HG03060 (cell line): ENCODE measurements at regions not wholly inside any gene's neighbourhood (a gene's known extent, or its start where the extent isn't known, plus 50 kb on each side); places are given as distances from the start of the nearest gene placed in this dataset.
"Not testable (repeated sequence)": the region's sequence is repeated elsewhere in the genome, so short reads cannot be mapped to it uniquely, and the experiment has no call there.

ENCODE experiments used
- ATAC-seq: cut with Tn5 transposase; IDR thresholded peaks from one replicate; pipeline ENCODE4 v1.9.1; 2021; ENCODE audit warnings: low read depth, moderate number of reproducible peaks; ENCODE audit not compliant: unreplicated experiment

DNA sequence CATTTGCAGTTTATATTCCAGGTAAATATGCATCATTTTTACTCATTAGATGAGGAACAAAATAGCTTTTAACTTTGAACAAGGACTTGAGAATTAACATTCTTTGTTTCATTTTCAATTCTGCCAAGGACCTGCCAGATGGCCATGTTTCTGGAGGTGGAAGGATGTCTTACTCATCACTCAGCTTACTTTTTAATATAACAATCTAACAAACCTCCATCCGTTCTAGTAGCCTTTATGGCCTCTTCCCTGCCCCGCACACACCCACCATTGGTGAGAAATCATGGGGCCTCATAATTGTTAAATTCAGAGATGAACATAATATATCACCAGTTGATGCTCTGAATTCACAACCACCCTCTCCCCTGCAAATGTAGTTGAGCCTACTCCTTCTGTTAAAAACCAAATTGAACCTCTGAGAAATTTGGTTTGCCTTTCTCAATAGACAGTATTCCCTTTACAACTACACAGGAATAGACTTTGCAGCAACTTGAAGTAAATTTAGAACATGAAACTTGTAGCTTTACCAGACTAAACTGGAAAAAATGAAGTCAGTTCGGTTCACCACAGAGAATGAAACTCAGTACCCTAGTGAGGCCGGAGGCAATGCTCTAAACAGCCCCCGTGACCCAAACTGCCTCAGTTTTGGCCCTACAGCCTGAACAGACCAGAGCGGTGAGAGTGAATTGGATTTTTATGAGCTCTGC, 50.1 kb upstream of the ACSL4 start:
- peak; percentile 59 for ATAC-seq

DNA sequence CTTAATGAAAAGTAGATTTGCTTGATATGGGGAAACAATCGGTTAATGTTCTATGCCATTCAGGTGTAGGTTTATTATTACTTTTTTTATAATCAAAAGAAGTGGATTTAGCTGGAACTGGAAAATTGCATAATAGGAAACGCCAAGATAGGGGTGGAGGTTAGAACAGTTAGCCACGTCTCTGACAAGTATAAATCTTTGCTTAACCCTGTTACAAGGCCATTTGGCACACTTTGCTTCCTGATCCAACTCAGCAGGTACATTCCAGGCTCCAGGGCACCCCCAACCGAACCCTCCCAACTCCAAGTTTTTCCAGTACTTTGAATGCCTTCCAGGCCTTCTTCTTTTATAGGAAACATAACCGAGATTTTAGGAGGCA, 50.6 kb upstream of the ACSL4 start:
- ATAC-seq: no peak

DNA sequence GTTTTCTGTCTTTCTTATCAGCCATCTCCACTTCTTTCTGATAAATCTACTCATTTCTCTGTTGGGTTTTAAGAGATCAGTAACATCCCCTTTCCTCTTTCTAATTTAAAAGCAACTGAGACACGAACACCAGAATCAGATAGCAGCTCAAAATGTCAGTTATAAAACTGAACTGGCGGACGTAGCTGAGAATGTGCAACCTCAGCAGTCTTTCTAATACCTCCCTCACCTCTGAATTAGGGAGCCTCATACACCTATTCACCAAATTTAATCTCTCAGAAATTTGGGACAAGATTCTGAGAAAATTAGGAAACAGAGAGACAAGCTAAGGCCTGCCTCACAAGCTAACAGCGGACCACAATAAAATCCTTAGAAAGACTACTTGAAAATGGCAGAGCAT, 52.0 kb upstream of the ACSL4 start:
- ATAC-seq: no peak

DNA sequence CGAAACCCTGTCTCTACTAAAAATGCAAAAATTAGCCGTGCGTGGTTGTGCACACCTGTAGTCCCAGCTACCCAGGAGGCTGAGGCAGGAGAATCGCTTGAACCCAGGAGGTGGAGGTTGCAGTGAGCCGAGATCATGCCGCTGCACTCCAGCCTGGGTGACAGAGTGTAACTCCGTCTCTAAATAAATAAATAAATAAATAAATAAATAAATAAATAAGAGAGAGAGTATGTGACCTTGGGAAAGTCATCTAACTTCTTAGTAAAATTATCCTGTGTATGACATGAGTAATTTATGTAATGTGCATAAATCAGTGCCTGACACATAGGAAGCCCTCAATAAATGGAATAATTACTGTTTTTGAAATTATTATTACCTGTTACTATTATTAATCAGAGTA, 57.5 kb upstream of the ACSL4 start:
- ATAC-seq: not testable (repeated sequence)

DNA sequence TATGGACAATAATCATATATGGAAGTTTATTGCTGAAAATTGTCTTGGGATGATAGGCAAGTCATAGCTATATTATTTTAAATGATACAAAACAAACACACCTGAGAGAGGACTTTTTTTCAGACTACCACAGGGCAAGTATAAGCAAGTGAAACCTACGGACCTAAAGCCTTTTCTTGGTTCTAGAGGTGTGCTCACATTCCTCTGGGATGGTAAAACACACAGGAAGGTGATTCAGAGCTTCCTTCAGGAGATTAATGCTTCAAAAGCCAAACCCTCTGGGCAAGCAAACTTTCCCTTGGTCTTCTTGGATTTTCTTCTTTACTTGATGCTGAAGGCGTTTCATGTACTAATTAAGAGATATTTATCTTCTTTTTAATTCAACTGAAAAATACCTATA, 60.1 kb upstream of the ACSL4 start:
- ATAC-seq: no peak

DNA sequence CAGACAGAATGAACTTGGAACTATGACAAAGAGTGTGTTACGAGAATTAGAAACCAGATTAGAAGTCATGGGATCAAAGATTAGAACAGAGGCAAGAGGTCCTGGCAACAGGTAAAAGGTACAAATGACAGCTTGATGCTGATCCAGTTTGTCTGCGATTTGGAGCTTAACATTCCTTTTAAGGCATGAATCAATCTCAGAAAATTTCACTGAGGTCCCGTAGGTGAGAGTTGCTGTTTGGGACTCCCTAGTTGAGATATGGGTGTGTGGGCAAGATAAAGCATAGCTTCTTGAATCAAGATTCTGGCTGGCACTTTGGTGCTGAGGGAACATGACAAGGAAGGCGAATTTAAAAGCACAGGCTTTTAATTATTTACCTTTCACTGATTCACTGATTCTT, 62.6 kb upstream of the ACSL4 start:
- no peak for ATAC-seq

DNA sequence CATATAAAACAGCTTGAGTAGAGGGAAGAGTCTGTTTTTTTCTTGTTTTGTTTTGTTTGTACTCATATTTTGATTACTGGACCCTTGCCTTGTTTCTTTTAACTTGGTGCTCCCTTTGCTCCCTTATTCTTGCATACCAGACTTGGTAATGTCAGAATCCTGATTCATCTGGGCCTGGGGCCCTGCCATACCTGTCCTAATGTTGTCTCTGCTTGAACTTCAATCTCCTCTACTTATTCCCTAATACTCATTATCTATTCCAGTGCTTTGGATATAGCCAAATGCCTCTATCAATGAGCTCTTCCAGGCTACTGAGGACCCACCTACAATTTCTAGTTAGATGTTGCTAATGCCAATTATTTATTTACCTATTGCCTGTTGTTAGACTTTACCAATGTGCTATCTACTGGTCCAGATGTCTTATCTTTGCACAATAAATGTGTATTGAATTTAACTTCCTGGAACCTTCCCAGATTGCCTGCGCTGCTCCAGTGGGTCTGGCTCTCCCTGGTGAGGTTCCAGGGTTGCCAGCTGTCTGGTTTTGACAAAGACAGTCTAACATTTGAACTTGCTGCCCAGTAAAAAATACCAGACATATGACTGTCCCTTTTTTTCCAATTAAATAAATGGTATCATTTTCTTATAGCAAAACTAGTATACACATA, 64.4 kb upstream of the ACSL4 start:
- ATAC-seq: no peak

DNA sequence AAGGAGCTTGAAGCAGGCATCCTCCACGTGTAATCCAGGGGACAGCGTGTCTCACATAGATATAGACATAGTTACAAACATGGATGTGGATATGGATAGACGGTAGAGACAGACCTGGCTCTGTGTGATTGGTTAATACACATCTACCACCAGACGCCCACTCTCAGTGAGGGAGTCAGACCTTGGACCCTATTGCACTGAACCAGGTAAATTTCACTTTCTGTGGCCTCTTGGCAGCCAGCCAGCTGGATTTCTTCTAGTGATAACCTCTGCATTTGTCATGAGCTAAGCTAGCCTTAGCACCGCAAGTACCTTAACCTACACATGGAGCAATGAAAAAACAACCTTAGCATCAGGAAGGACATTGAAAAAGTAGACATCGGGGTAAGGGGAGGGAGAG, 79.2 kb upstream of the ACSL4 start:
- no peak for ATAC-seq

DNA sequence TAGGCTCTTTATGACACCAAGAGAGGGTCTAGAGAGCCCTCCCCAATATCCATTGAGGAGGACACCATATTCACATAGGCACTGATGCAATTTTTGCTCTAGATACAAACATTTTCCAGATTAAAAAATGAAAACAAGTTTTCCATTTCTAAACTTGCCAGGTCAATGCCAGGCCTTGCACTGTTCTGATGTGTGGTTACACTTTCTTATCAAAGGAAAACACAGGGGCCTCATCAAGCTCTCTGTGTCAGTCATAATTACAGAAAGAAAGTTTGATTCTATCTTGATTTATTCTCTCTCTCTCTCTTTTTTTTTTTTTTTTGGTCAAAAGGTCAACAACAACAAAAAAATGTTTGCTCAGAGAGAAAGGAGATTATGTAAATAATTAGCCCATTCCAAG, 80.2 kb upstream of the ACSL4 start:
- ATAC-seq: no peak

DNA sequence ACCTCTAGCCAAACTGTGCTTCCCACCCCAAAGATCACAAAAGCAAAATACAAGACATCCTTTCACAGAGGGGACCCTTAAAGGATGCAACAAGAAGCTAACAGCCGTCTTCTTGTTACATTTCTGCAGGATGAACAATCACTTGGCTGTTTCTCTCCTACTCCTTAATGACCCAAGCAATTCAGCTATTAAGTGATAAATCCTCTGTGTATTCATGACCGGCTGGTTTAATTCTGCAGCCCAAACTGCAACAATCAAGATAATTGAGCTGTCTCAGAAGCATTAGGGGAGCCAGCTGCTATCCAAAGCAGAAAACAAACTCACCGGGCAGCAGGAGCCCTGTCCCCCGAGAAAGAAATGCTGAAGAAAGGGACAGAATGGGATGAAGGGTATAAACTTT, 85.9 kb upstream of the ACSL4 start:
- ATAC-seq: no peak

DNA sequence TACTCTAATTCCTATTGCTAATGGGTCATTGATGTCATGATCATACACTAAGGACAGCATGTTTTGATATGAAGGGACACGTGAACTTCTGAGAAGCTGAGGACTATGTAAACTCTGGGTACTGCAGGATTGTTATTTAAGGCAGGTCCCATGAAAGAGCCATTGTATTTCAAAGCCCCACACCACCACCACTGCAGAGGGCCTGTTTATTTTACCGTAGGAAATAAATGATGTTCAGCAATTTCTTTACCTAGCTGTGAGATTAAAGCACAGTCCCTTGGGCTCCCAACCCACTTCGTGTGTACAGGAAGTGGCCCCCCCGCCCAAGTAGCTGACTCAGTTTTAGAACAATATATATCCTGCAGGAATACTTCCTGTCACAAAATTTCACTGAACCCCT, 89.8 kb upstream of the ACSL4 start:
- no peak for ATAC-seq

DNA sequence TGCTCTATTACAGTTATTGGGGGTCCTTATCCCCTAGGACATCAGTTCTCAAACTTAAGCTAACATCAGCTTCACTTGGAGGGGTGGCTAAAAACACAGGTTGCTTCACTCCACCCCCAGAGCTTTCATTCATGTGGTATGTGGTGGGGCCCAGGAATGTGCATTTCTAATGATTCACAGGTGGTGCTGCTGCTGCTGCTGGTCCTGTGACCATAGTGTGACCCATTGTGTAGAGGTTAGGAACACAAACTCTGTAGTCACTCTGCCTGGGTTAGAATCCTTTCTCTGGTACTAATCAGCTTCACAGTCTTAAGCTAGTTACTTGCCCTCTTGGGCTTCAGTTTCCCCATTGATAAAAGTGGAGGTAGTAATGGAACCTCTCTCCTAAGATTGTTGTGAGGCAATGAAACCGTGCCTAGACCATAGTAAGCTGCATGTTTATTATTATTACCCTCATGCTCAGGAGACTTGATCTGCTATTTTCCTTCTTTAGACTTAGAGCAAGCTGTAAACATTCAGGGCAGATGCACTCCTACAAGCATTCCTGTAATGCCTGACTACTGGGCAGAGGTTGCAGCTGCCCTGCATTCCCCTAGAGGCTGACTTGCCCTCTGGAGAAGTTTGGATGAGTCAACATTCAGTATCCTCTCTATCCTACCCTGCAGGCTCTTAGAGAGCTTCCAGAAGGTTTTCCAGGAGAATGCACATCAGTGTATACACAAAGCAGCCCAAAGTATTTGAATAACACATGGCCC, 94.1 kb upstream of the ACSL4 start:
- no peak for ATAC-seq

DNA sequence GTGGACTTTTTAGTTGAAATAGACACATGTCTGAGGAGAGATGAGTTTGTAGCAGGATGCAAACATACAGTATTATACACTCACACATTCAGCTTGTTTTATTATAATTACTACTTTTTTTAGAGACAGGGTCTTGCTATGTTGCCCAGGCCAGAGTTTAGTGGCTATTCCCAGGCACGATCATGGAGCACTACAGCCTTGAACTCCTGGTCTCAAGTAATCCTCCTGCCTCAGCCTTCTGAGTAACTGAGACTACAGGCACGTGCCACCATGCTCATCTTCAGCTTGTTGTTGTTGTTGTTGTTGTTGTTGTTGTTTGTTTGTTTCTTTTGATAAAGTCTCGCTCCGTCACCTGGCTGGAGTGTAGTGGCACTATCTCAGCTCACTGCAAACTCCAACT, 94.7 kb upstream of the ACSL4 start:
- ATAC-seq: no peak

DNA sequence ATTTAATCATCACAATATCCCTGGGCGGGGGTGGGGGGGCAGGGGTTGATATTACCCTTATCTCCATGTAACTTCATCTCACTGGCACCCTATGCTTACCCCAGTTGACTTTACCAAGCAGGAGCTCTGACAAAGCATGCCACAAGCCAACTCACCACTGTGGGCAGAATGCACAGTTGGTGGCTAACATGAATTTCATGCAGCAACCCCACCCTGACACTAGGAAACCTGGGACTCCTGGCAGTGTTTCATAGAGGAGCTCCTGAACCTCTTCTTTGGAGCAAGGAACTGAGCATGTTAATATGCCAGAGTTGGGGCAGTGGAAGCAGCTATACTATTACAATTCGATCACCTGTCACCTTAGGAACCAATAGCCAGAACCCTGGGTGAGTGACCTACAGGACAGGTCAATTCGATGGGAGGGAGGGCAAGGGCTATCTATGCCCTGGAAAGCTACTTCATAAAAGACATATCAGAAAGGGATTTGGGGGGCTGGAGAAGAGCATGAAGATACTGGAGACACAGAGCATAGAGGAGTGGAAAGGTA, 97.2 kb upstream of the ACSL4 start:
- ATAC-seq: no peak

DNA sequence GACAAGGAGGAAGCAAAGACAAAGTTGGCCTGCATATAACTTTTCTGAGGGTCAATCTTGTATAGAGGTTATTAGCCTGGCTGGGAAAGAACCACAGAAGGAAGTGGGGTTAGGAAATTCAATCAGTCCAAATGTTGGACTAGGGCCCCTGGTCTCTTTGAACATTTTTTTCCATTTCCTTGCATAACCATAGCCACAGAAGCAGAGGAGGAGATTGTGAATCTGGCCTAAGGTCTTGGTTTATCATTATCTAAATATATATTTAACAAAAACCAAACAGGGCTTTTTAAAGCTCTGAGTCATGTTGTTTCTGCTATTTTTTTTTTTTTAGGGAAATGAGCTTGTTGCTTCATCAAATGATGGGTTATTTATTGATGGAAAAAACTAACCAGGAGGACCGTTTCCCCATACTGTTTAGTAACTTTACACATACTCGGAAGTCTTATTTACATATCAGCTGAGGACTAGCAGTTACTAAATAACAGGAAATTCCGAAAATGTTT, 97.7 kb upstream of the ACSL4 start:
- peak; percentile 77 for ATAC-seq

DNA sequence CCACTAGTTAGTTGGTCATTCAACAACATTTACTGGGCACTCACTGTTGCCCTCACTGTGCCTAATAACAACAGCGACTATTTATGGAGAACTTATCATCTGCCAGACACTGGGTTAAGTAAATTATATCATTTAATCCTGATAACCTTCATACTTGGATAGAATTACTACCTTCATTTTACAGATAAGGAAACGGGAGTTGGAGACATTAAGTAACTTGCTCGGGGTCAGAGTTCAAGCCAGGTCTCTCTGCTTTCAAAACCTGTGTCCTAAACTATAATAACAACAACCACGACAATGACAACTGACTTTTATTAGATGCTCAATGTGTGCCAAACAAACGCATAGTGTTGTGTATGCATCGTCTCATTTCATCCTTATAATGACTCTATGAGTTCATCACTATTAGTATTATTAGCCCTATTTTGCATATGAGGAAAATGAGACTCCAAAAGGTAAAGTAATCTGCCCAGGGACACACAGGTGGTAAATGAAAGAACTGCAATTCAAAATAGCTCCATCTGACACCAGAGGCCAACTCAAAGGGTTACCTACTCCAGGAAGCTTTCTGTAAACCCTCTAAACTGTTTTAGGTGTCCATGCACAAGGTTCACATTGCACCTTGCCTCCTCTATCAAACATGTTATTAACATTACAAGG, 98.4 kb upstream of the ACSL4 start:
- no peak for ATAC-seq

DNA sequence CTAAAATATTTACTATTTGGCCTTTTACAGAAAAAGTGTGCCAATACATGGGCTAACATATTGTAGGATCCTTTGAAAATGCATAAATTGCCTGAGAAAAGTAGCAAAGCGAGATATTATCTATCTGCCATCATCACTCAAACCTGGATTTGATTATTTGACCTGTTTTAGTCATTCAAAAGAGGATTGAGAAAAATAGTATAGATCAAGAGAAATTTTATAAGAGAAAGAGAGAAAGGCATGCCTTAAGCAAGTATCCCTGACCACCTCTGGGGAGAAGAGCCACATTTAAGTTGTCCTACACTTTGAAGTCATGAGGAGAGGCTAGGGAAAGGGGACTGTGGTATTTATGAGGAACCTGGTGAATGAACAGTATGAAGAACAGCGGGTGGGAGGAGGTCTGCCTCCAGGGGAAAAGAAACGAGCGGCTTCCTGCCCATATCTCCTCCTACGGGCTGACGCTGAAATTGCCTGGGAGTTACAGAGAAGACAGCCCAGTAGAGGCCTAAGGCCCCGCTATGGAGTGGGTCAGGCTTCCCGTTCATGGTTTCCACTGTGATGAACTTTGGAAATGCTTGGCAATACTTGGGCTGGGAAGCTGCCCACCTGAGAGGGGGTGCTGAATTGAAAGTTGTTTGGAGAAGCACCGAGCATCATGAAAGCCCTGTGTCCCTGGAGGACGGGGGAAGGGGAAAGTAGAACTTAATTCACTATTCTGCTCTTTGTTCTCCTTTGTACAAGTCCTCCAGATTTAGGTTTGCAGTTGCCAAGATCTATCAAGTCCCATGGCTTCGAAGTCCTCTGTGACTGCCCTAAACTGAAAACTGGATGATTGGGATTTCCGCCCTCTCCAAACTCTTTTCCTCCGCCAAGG, 106.9 kb upstream of the ACSL4 start:
- no peak for ATAC-seq

DNA sequence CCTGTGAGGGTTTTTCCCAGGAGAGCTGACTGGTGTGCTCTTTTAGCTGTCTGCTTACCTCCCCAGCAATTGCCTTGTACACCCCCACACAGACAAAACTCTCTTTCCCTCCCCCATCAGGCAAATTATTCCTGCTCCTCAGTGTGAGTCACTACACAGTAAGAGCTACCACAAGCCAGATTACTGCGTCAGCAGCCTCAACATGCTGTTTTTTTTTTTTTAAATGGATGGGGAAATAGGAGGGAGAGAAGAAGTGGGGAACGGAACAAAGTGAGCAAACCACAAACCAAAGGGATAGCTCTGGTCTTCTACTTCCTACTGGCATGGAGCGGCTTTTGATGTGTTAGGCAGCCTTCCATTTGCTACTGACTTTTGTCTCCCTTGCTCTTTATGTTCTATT, 107.5 kb upstream of the ACSL4 start:
- ATAC-seq: no peak

DNA sequence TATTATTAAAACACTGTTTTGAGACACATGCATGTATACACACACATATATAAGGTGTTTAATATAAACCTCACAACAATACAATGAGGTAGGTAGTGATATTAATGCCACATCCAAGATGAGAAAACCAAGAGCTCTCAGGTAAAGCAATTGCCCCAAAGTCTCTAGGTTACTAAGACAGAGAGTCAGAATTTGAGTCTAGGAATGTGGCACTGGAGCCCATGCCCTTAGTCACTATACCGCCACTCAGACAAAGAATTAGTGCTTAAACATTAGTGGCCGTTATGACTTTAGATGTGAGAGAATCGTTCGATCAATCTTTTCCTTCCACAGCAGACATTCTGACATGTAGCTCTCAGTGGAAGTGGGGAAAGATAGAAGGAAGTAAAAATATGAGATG, 108.2 kb upstream of the ACSL4 start:
- no peak for ATAC-seq
